Suppressor macrophage (primary cell): ENCODE measurements at regions not wholly inside any gene's neighbourhood (a gene's known extent, or its start where the extent isn't known, plus 50 kb on each side); places are given as distances from the start of the nearest gene placed in this dataset.

Experiments used
- DNase-seq, 4 experiments: peaks; one replicate each; pipeline ENCODE4 v3.0.0-alpha.2; 2020 to 2022

DNA sequence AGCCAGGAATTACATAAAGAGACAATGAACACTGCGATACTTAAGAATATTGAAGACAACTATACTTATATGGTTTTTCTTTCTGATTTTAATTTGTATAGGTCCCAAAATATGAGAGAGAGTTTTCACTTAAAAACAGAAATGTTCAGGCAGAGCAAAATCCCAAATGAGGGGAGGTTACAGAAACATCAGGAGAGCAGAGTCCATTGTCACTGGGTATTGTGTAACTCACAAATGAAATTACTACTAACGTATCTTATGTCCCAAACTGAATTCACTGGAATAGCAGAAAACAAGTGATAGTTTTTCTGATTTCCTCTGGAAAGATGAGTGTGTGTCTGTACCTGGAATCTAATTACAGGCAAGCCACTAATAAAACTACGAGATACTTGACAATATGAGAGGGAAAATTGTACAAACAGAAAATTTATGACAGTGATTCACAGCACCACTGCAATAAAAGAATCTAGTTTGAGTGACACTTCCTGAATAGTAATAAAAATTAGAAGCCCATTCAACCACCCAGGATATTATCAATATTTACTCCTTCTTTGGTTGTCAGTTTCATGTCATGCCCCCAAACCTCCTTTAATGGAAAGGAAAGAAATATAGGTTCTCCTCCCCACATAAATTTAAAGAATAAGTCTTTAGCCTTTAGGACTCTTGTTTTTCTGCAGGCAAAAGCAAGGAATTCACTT lies 522.6 kb downstream of the ADGRL2 start:
- no peak for DNase-seq

GRCh38 chr1:82321794-82322193 lies 521.1 kb downstream of the ADGRL2 start:
- no peak for DNase-seq

DNA sequence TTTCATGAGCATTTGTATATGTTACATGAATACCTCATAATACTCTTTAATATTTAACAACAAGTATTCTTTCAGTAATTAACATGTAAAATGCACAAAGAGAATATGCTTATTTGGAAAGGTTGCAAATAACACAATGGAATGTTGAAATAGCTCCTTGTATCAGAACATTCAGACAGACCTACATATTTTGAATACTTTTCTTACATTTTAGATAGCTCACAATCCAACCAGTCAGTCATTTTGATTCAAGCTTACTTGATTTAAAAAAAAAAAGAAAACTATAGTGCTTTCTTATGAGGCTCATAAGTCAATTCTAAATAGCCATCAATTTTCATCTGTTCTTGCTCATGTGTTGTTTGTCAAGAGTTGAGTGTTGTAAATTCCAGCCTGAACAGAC lies 518.8 kb downstream of the ADGRL2 start:
- no peak for DNase-seq

GRCh38 chr1:82318921-82319320 lies 518.2 kb downstream of the ADGRL2 start:
- peak in 1 of 4 experiments; percentile 0 for DNase-seq

- DNase-seq: no peak
Measured at GRCh38 chr1:82318265-82318664, 517.5 kb downstream of the ADGRL2 start.

GRCh38 chr1:82317671-82318070 lies 516.9 kb downstream of the ADGRL2 start:
- no peak for DNase-seq

DNA sequence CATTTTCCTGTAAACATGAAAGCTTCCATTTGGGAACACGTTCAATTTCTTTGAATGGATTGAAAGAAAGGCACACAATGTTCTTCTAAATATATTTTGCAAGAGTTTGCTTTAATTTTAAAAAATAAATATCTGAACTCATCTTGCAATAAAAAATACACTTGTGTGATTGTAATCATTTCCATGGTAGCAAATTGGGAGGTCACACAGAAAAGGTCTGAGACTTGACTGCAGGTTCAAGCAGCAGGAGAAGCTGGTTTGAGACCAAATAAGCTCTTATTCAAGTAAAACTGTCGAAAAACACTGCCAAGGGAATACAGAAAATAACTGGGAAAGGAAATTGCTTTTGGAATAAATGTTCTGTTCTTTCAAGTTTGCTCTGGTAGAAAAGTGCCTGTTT lies 498.9 kb downstream of the ADGRL2 start:
- DNase-seq: no peak

GRCh38 chr1:82299056-82299455 lies 498.3 kb downstream of the ADGRL2 start:
- DNase-seq: no peak

GRCh38 chr1:82297139-82297896 lies 496.6 kb downstream of the ADGRL2 start:
- no peak for DNase-seq

DNA sequence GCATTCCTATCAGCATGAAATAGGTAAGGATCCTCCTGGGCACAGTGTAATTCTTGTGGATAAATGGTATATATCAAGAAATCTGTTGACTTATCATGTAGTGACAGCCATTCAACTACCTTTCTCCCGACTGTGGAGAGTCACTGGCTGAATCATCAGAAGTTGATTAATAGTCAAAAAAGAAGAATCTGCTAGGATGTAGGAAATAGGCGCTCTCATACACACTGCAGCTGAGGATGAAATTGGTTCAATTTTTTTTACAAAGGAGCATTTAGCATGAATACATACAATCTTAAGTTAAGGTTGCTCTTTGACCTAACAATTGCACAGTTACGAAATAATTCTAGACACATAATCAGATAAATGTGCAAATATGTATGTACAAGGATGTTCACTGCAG lies 486.8 kb downstream of the ADGRL2 start:
- no peak for DNase-seq

GRCh38 chr1:82284213-82284612 lies 483.5 kb downstream of the ADGRL2 start:
- no peak for DNase-seq

DNA sequence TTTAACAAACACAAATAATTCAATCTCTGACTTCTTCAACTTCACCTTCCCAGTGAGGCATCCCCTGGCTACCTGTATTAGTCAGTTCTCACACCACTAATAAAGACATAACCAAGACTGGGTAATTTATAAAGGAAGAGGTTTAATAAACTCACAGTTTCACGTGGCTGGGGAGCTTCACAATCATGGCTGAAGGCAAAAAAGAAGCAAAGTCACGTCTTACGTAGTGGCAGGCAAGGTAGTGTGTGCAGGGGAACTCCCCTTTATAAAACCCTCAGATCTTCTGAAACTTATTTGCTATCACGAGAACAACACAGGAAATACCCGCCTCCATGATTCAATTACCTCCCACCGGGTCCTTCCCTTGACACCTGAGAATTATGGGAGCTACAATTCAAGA lies 478.5 kb downstream of the ADGRL2 start:
- DNase-seq: no peak

- peak in 1 of 4 experiments; percentile 2 for DNase-seq
Measured at GRCh38 chr1:82273816-82274215, 473.1 kb downstream of the ADGRL2 start.

DNA sequence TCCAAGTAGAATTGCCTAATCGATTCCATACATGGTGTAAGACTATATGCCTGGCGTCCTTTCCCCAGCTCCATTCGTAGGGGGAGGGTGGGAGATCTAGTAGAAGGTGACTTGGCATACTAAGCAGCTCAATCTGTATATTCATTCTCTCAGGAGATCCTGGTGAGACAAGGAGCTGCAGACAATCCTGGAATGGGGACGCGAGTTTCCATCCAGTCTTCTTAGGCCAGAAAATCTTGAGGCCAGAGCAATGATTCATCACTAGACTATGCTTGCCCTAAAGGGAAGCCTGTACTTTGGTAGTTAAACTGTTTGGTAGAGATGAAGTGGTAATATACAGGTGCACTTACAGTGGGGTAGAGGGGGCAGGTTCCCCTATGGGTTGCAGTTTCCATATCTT lies 468.7 kb downstream of the ADGRL2 start:
- DNase-seq: no peak

DNA sequence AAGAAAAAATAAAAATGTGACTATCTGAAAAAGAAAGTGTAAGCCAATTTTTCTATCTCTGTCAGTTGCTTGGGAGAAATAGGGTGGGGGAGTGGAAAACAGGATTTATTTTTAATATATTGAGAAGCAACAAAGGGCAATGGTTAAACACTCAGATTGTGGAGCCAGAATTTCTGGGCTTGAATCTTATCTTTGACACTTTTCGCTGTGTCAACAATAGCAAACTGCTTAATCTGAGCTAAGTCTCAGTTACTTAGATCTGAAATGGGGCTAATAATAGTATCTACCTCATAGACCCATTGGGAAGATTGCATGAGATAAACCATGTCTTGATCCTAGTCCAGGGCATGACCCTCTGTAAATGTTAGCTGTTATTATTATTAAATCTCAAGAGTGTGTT lies 468.1 kb downstream of the ADGRL2 start:
- DNase-seq: no peak

GRCh38 chr1:82266351-82266750 lies 465.6 kb downstream of the ADGRL2 start:
- DNase-seq: no peak

- DNase-seq: no peak
Measured at GRCh38 chr1:82265436-82265835, 464.7 kb downstream of the ADGRL2 start.

GRCh38 chr1:82264802-82265201 lies 464.1 kb downstream of the ADGRL2 start:
- DNase-seq: no peak

GRCh38 chr1:82263396-82263795 lies 462.7 kb downstream of the ADGRL2 start:
- no peak for DNase-seq

- no peak for DNase-seq
Measured at GRCh38 chr1:82260666-82261065, 459.9 kb downstream of the ADGRL2 start.

DNA sequence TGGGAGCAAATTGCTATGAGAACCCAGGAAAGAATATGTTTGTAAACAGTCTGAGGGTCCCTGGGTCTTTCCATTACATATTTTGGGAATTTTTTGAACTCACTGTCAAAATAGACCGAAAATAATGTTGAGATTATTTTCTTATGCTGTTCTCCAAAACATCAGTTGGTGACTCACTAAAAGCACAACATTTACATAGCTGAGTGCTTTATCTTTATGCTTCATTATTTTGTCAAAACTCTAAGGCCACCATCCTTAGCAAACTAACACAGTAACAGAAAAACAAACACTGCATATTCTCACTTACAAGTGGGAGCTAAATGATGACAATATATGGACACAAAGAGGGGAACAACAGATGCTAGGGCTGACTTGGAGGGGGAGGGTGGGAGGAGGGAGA lies 459.3 kb downstream of the ADGRL2 start:
- no peak for DNase-seq

- no peak for DNase-seq
Measured at GRCh38 chr1:82258887-82259286, 458.2 kb downstream of the ADGRL2 start.

DNA sequence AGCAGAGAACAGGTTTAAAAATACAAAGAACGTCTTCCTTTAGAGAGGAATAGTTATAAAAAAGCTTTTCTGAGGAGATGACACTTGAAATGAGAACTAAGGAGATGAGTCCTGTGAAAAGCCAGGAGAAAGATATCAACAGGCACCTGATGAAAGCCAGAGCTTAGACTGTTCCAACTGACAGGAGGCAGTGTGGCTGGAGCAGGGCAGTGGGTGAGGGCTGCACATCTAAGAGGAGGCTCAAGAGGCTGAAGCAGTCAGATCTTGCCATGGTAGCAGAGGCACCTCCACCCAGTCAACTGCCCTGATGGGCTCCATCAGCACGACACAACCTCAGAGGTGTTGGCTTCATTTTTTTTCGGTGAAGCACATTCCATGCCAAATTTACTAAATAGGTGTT lies 445.3 kb downstream of the ADGRL2 start:
- DNase-seq: no peak

- DNase-seq: no peak
Measured at GRCh38 chr1:82245345-82246014, 444.7 kb downstream of the ADGRL2 start.
